CD14-positive monocyte (primary cell): ENCODE measurements at regions not wholly inside any gene's neighbourhood (a gene's known extent, or its start where the extent isn't known, plus 50 kb on each side); places are given as distances from the start of the nearest gene placed in this dataset.
A peak's percentile ranks its signal among the peaks of the same experiment; 100 is the strongest.

Experiments used
- DNase-seq, 3 donors: peaks; one replicate each; pipeline ENCODE4 v3.0.0-alpha.2; 2011 to 2022
- H2AFZ ChIP-seq: 2 replicates; pipeline ENCODE4 v1.6.0; 2012; ENCODE audit warnings: mild to moderate bottlenecking, low read depth, low read length, inconsistent platforms; ENCODE audit not compliant: insufficient read depth, poor library complexity, severe bottlenecking
- H3K27ac ChIP-seq, 2 donors: 1 replicate in 1 of 2; 2 replicates in 1 of 2; pipeline ENCODE4 v1.5.1; 2012 to 2013; ENCODE audit warnings: low read length in 2 of 2, control low read depth in 1 of 2, inconsistent platforms in 1 of 2, low read depth in 1 of 2, mild to moderate bottlenecking in 1 of 2
- H3K27me3 ChIP-seq, 2 donors: one replicate each; pipeline versions ENCODE4 v1.6.0 to v1.6.1; 2011 to 2013; ENCODE audit warnings: low read length in 2 of 2; ENCODE audit not compliant: control insufficient read depth in 2 of 2, insufficient read depth in 2 of 2
- H3K36me3 ChIP-seq, 2 donors: replicated peaks in 1 of 2; 1 replicate in 1 of 2; 2 replicates in 1 of 2; pipeline versions ENCODE4 v1.5.1 to v1.6.1; 2012 to 2013; ENCODE audit warnings: low read length in 2 of 2, control low read depth in 1 of 2, inconsistent platforms in 1 of 2, mild to moderate bottlenecking in 1 of 2; ENCODE audit not compliant: insufficient read depth in 2 of 2, control insufficient read depth in 1 of 2
- H3K4me1 ChIP-seq, 2 donors: 1 replicate in 1 of 2; 2 replicates in 1 of 2; pipeline versions ENCODE4 v1.5.1 to v1.6.1; 2012 to 2013; ENCODE audit warnings: low read length in 2 of 2, control low read depth in 1 of 2, inconsistent platforms in 1 of 2, mild to moderate bottlenecking in 1 of 2, moderate library complexity in 1 of 2; ENCODE audit not compliant: insufficient read depth in 2 of 2, control insufficient read depth in 1 of 2
- H3K4me2 ChIP-seq: replicated peaks from 2 replicates; pipeline ENCODE3; 2012; ENCODE audit warnings: low read length, moderate library complexity, mild to moderate bottlenecking; ENCODE audit not compliant: poor library complexity, severe bottlenecking; ENCODE audit errors: extremely low read depth
- H3K4me3 ChIP-seq, 3 experiments: fragments of 200-600 bp in 1 of 3; sonication (generic) in 1 of 3; replicated peaks in 1 of 3; 1 replicate in 2 of 3; 2 replicates in 1 of 3; pipeline ENCODE4 v1.5.1; 2011 to 2013; ENCODE audit warnings: low read length in 3 of 3, mild to moderate bottlenecking in 3 of 3, control low read depth in 2 of 3, low read depth in 2 of 3, inconsistent platforms in 1 of 3, moderate library complexity in 1 of 3
- H3K79me2 ChIP-seq: 2 replicates; pipeline ENCODE4 v1.6.0; 2012; ENCODE audit warnings: mild to moderate bottlenecking, control low read depth, inconsistent platforms, low read length, moderate library complexity; ENCODE audit not compliant: insufficient read depth
- H3K9ac ChIP-seq: 2 replicates; pipeline ENCODE4 v1.6.0; 2017; ENCODE audit warnings: low read length, mild to moderate bottlenecking; ENCODE audit not compliant: insufficient read depth, poor library complexity, severe bottlenecking
- H3K9me3 ChIP-seq, 2 donors: replicated peaks in 1 of 2; 1 replicate in 1 of 2; 2 replicates in 1 of 2; pipeline versions ENCODE4 v1.5.1 to v1.6.1; 2012 to 2013; ENCODE audit warnings: low read length in 2 of 2, control low read depth in 1 of 2; ENCODE audit not compliant: control insufficient read depth in 1 of 2, insufficient read depth in 1 of 2
- H4K20me1 ChIP-seq: 2 replicates; pipeline ENCODE4 v1.6.0; 2012; ENCODE audit warnings: mild to moderate bottlenecking, low read length, control low read depth, moderate library complexity; ENCODE audit not compliant: insufficient read depth
- H3K27ac Mint-ChIP-seq, 7 donors: one replicate each; pipeline ENCODE4 v1.8.0; 2020; ENCODE audit warnings: mild to moderate bottlenecking in 7 of 7, mixed read lengths in 7 of 7, moderate library complexity in 6 of 7, inconsistent platforms in 2 of 7
- H3K27me3 Mint-ChIP-seq, 3 donors: one replicate each; pipeline ENCODE4 v1.8.0; 2021 to 2022; ENCODE audit warnings: low read depth in 3 of 3, mild to moderate bottlenecking in 3 of 3, mixed read lengths in 3 of 3, moderate library complexity in 3 of 3, inconsistent platforms in 1 of 3
- H3K36me3 Mint-ChIP-seq, 2 donors: one replicate each; pipeline ENCODE4 v1.8.0; 2020; ENCODE audit warnings: mixed read lengths in 2 of 2, inconsistent platforms in 1 of 2, mild to moderate bottlenecking in 1 of 2
- H3K4me1 Mint-ChIP-seq: one replicate; pipeline ENCODE4 v1.8.0; 2020; ENCODE audit warnings: mild to moderate bottlenecking, mixed read lengths
- H3K4me3 Mint-ChIP-seq, 2 donors: one replicate each; pipeline ENCODE4 v1.8.0; 2020; ENCODE audit warnings: mild to moderate bottlenecking in 2 of 2, mixed read lengths in 2 of 2, moderate library complexity in 1 of 2
- H3K9me3 Mint-ChIP-seq, 7 donors: one replicate each; pipeline ENCODE4 v1.8.0; 2020 to 2022; ENCODE audit warnings: mixed read lengths in 7 of 7, mild to moderate bottlenecking in 6 of 7, moderate library complexity in 6 of 7, inconsistent platforms in 2 of 7
- WGBS: methylation state at CpG from one replicate; pipeline ENCODE4 v1.1.5; 2013; ENCODE audit warnings: missing lambda C conversion rate; ENCODE audit not compliant: insufficient coverage; 5-methylcytosine and 5-hydroxymethylcytosine counted together
- intact Hi-C, 2 donors: fragments of 100-400 bp; cut with micrococcal nuclease; formaldehyde crosslinking; loops; one replicate each; pipeline versions ENCODE4 v1.15.0 to v1.15.1; 2023
- TF ChIP-seq, protein P1 (sequence below): fragments of 200-600 bp; IDR thresholded peaks from one replicate; pipeline ENCODE4 v1.8.0; 2022; ENCODE audit warnings: antibody characterized with exemption, mild to moderate bottlenecking

DNA sequence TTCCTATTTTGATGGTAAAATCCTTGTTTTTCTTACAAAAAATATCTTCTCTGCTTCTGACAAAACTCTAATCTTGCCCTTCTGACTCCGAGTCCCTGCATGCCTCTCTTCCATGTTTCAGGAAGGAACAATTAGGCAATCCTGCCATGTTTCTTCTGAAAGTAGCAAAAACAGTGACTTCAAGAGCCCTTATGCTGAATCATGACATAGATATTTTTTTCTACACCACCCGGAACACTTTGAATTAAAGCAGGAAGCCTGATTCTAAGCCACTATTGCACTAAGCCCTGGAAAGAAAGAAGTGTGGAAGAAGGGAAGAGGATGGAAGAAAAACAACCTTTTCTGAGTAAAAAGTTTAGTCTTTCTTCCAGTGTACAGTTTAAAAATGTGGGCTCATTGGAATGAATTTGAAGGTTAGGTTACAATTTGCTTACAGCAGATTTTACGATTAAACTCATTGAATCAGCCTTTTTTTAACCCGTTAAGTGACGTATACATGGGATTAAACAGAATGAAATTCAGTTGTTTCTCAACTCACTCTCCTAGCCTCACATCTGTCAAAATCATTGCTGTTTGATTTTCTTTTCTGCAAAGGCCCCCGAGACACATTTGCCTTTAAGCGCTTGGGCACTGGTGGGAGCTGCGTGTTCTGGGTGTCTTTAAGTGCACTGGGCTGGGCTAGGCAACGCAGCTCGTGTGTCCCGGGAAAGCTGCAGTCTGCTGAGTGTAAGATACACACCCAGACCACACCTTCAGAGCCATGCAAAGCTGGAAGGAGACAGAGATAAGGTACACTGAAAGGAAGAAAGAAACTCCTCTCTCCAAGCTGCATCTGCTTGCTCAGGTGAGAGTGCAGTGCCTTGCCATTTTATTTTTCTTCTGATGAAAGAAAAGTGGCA lies 159.4 kb upstream of the CITED2 start:
- TF ChIP-seq, protein P1, sequence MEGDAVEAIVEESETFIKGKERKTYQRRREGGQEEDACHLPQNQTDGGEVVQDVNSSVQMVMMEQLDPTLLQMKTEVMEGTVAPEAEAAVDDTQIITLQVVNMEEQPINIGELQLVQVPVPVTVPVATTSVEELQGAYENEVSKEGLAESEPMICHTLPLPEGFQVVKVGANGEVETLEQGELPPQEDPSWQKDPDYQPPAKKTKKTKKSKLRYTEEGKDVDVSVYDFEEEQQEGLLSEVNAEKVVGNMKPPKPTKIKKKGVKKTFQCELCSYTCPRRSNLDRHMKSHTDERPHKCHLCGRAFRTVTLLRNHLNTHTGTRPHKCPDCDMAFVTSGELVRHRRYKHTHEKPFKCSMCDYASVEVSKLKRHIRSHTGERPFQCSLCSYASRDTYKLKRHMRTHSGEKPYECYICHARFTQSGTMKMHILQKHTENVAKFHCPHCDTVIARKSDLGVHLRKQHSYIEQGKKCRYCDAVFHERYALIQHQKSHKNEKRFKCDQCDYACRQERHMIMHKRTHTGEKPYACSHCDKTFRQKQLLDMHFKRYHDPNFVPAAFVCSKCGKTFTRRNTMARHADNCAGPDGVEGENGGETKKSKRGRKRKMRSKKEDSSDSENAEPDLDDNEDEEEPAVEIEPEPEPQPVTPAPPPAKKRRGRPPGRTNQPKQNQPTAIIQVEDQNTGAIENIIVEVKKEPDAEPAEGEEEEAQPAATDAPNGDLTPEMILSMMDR, result no peak
- H3K27ac ChIP-seq, result peak overlapping the region; percentile 55 to 67
- peak overlapping the region; percentile 74 for H3K4me2 ChIP-seq
- H3K27me3 Mint-ChIP-seq, result no peaks in the 10 kb centered on the region
- peaks cover 0 to 4% (median 0%) of the 10 kb centered on the region in 7 donors for H3K9me3 Mint-ChIP-seq
- H3K36me3 Mint-ChIP-seq, result no peaks in the 10 kb centered on the region
- H3K27me3 ChIP-seq, result no peaks in the 10 kb centered on the region
- H3K9me3 ChIP-seq, result no peaks in the 10 kb centered on the region
- peak in 2 of 3 donors; percentile 58 to 59 for DNase-seq
- 0% methylated on average over 1 of the region's 11 CpGs for WGBS
- H4K20me1 ChIP-seq, result no peaks in the 10 kb centered on the region
- H3K36me3 ChIP-seq, result no peaks in the 10 kb centered on the region
- H3K4me1 Mint-ChIP-seq, result peaks cover 46% of the 10 kb centered on the region
- peak overlapping the region; percentile 76 for H2AFZ ChIP-seq
- peak overlapping the region; percentile 19 for H3K9ac ChIP-seq
- intact Hi-C loops, result no loop called here
- H3K4me1 ChIP-seq, result peaks cover 20 to 30% of the 10 kb centered on the region in 2 donors
- no peaks in the 10 kb centered on the region for H3K79me2 ChIP-seq
- H3K4me3 ChIP-seq, result peak overlapping the region; percentile 29 to 65 (median 43)
- H3K4me3 Mint-ChIP-seq, result peak overlapping the region; percentile 45 to 85
- H3K27ac Mint-ChIP-seq, result peak overlapping the region; percentile 37 to 93 (median 86)

DNA sequence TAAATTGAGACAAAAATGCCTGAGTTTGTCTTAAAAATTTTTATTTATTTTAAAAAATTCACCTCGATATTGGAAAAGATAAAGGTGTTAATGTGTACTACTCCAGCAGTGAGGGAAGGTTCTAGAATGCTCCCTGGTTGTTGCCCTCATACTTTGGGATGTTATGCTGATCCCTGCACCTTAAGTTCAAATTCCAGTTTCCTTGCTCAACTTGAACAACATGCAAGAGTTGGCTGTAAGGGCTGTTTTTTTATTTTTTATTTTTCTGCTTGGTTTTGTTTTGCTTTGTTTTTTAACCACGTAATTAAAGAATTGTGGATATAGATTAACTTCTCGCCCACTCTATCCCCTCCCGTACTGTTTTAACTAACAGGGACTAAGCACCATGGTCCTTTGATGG lies 158.7 kb upstream of the CITED2 start:
- peak overlapping the region; percentile 37 to 86 (median 69) for H3K27ac Mint-ChIP-seq
- peak overlapping the region in 2 of 3 experiments; percentile 43 to 65 for H3K4me3 ChIP-seq
- H3K36me3 Mint-ChIP-seq, result no peaks in the 10 kb centered on the region
- peaks cover 20 to 31% of the 10 kb centered on the region in 2 donors for H3K4me1 ChIP-seq
- peak overlapping the region; percentile 76 for H2AFZ ChIP-seq
- H3K36me3 ChIP-seq, result no peaks in the 10 kb centered on the region
- TF ChIP-seq, protein P1, result no peak
- no peaks in the 10 kb centered on the region for H3K27me3 ChIP-seq
- H3K9me3 Mint-ChIP-seq, result peaks cover 0 to 4% (median 0%) of the 10 kb centered on the region in 7 donors
- WGBS, result no CpG with 5 or more reads among the region's 4 CpGs
- no peak for DNase-seq
- H3K27me3 Mint-ChIP-seq, result no peaks in the 10 kb centered on the region
- no peaks in the 10 kb centered on the region for H3K79me2 ChIP-seq
- peak overlapping the region; percentile 19 for H3K9ac ChIP-seq
- no peaks in the 10 kb centered on the region for H3K9me3 ChIP-seq
- H3K27ac ChIP-seq, result peak overlapping the region in 1 of 2 donors; percentile 67
- peak overlapping the region; percentile 45 to 85 for H3K4me3 Mint-ChIP-seq
- intact Hi-C loops, result no loop called here
- no peaks in the 10 kb centered on the region for H4K20me1 ChIP-seq
- peaks cover 51% of the 10 kb centered on the region for H3K4me1 Mint-ChIP-seq
- peak overlapping the region; percentile 74 for H3K4me2 ChIP-seq
